Upper lobe of left lung (tissue), 4 donors: ENCODE measurements at regions not wholly inside any gene's neighbourhood (a gene's known extent, or its start where the extent isn't known, plus 50 kb on each side); places are given as distances from the start of the nearest gene placed in this dataset.

ENCODE experiments used
- EP300 ChIP-seq, 4 donors: sonication (generic); formaldehyde crosslinking; IDR thresholded peaks; one replicate each; pipeline ENCODE4 v1.5.1; 2017; ENCODE audit warnings: antibody characterized with exemption in 4 of 4, control low read depth in 2 of 4
- POLR2AphosphoS5 ChIP-seq, 2 donors: sonication (generic); formaldehyde crosslinking; IDR thresholded peaks; one replicate each; pipeline ENCODE4 v1.5.1; 2017; ENCODE audit warnings: antibody characterized with exemption in 2 of 2
- TF ChIP-seq, protein P1 (sequence below), 6 experiments: fragments of 450-650 bp in 4 of 6; fragments of 200-600 bp in 2 of 6; sonication (generic) in 2 of 6; IDR thresholded peaks; one replicate each; pipeline ENCODE4 v1.5.1; 2016 to 2019; ENCODE audit warnings: antibody characterized with exemption in 6 of 6

DNA sequence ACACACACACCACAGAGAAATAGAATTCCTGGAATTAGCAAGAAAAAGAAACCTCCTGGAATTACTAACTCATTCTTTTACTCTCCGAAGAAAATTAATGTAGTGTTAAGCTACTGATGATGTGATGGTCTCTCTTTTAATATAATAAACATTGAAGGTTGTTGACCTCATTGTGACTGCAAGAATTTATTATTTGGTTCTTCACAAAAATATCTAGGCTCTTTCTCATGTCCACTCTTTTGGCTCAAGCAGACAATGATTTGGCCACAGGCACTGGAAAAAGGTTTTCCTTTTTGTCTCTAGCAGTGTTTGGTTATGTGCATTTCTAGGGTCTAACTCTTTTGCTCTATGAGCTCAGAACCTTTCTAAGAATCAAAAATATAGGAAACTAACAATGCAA is 811.9 kb downstream of the TENT5A start:
- TF ChIP-seq, protein P1, sequence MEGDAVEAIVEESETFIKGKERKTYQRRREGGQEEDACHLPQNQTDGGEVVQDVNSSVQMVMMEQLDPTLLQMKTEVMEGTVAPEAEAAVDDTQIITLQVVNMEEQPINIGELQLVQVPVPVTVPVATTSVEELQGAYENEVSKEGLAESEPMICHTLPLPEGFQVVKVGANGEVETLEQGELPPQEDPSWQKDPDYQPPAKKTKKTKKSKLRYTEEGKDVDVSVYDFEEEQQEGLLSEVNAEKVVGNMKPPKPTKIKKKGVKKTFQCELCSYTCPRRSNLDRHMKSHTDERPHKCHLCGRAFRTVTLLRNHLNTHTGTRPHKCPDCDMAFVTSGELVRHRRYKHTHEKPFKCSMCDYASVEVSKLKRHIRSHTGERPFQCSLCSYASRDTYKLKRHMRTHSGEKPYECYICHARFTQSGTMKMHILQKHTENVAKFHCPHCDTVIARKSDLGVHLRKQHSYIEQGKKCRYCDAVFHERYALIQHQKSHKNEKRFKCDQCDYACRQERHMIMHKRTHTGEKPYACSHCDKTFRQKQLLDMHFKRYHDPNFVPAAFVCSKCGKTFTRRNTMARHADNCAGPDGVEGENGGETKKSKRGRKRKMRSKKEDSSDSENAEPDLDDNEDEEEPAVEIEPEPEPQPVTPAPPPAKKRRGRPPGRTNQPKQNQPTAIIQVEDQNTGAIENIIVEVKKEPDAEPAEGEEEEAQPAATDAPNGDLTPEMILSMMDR (IDR thresholded peaks at IDR 0.05) = no peak
- TF ChIP-seq POLR2AphosphoS5 (IDR thresholded peaks at IDR 0.05) (no peak), EP300 (IDR thresholded peaks at IDR 0.05) (no peak)
